Adrenal gland (tissue), 5 donors: ENCODE measurements at regions not wholly inside any gene's neighbourhood (a gene's known extent, or its start where the extent isn't known, plus 50 kb on each side); places are given as distances from the start of the nearest gene placed in this dataset.

Source experiments
- POLR2A ChIP-seq, 2 donors: fragments of 450-650 bp; IDR thresholded peaks; one replicate each; pipeline ENCODE4 v1.6.1; 2017; ENCODE audit warnings: antibody characterized with exemption in 2 of 2, mild to moderate bottlenecking in 2 of 2, moderate library complexity in 1 of 2
- TF ChIP-seq, protein P1 (sequence below), 6 experiments: fragments of 450-650 bp in 4 of 6; fragments of 200-600 bp in 2 of 6; sonication (generic) in 1 of 6; IDR thresholded peaks; 1 replicate in 5 of 6; 2 replicates in 1 of 6; pipeline versions ENCODE4 v1.5.1 to v1.8.0; 2016 to 2021; ENCODE audit warnings: antibody characterized with exemption in 6 of 6, mild to moderate bottlenecking in 2 of 6, moderate library complexity in 1 of 6
- donor health status: DM: no; HTN: no; CAD: no.

DNA sequence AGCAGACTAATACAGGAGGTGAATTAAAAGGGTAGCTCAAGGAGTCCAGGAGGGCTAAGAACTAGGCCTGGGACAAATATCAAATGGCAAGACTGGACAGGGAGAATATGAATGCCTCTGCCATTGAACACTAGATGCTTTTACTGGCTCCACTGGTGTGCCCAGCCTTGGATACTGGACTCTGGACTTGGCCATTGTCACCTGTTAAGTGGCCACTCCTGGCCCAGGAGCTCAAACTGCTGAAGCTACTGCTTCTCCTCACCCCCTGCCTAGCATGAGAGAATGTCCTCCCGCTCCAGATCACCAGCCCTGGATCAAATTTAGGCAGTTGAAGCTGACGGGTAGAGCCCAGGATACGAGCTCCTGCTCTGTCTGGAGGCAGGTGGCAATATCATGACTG, 170.8 kb downstream of the DDX1 start:
- TF ChIP-seq, protein P1, sequence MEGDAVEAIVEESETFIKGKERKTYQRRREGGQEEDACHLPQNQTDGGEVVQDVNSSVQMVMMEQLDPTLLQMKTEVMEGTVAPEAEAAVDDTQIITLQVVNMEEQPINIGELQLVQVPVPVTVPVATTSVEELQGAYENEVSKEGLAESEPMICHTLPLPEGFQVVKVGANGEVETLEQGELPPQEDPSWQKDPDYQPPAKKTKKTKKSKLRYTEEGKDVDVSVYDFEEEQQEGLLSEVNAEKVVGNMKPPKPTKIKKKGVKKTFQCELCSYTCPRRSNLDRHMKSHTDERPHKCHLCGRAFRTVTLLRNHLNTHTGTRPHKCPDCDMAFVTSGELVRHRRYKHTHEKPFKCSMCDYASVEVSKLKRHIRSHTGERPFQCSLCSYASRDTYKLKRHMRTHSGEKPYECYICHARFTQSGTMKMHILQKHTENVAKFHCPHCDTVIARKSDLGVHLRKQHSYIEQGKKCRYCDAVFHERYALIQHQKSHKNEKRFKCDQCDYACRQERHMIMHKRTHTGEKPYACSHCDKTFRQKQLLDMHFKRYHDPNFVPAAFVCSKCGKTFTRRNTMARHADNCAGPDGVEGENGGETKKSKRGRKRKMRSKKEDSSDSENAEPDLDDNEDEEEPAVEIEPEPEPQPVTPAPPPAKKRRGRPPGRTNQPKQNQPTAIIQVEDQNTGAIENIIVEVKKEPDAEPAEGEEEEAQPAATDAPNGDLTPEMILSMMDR (IDR thresholded peaks at IDR 0.05), result no peak
- no peak for TF ChIP-seq POLR2A (IDR thresholded peaks at IDR 0.05)
